Mesendoderm (in vitro differentiated cells): ENCODE measurements at regions not wholly inside any gene's neighbourhood (a gene's known extent, or its start where the extent isn't known, plus 50 kb on each side); places are given as distances from the start of the nearest gene placed in this dataset.

Experiments used
- DNase-seq: peaks from one replicate; pipeline ENCODE4 v3.0.0; 2013
- H2AK5ac ChIP-seq: 2 replicates; pipeline ENCODE4 v1.6.1; 2013; ENCODE audit warnings: low read length, inconsistent platforms
- H2BK120ac ChIP-seq: 2 replicates; pipeline ENCODE4 v1.6.1; 2013; ENCODE audit warnings: low read depth, mild to moderate bottlenecking, low read length, moderate library complexity, mixed read lengths
- H2BK15ac ChIP-seq: replicated peaks from 2 replicates; pipeline ENCODE4 v1.6.1; 2013; ENCODE audit warnings: low read depth, mild to moderate bottlenecking, moderate library complexity
- H2BK5ac ChIP-seq: 2 replicates; pipeline ENCODE4 v1.6.1; 2013; ENCODE audit warnings: low read length, inconsistent platforms
- H3K18ac ChIP-seq: 2 replicates; pipeline ENCODE4 v1.6.1; 2013; ENCODE audit warnings: mild to moderate bottlenecking, low read length, mixed read lengths
- H3K23ac ChIP-seq: one replicate; pipeline ENCODE4 v1.6.1; 2013; ENCODE audit warnings: low read length
- H3K27ac ChIP-seq: 2 replicates; pipeline ENCODE4 v1.5.1; 2013; ENCODE audit warnings: low read depth, mild to moderate bottlenecking, inconsistent platforms, low read length, moderate library complexity
- H3K27me3 ChIP-seq: 2 replicates; pipeline ENCODE4 v1.6.1; 2013; ENCODE audit warnings: low read length, control low read depth, mild to moderate bottlenecking, inconsistent platforms; ENCODE audit not compliant: insufficient read depth, poor library complexity
- H3K36me3 ChIP-seq: 2 replicates; pipeline ENCODE4 v1.6.1; 2013; ENCODE audit warnings: low read length, inconsistent platforms; ENCODE audit not compliant: control insufficient read depth, insufficient read depth
- H3K4ac ChIP-seq: one replicate; pipeline ENCODE4 v1.6.1; 2013; ENCODE audit warnings: low read depth, mild to moderate bottlenecking, low read length, moderate library complexity
- H3K4me1 ChIP-seq: 2 replicates; pipeline ENCODE4 v1.6.1; 2013; ENCODE audit warnings: low read depth, low read length, inconsistent platforms; ENCODE audit not compliant: control insufficient read depth
- H3K4me2 ChIP-seq: 2 replicates; pipeline ENCODE4 v1.6.1; 2013; ENCODE audit warnings: low read length
- H3K4me3 ChIP-seq: 2 replicates; pipeline ENCODE4 v1.5.1; 2013; ENCODE audit warnings: mild to moderate bottlenecking, low read length
- H3K56ac ChIP-seq: one replicate; pipeline ENCODE4 v1.6.1; 2013; ENCODE audit warnings: low read length
- H3K79me1 ChIP-seq: 2 replicates; pipeline ENCODE4 v1.6.1; 2013; ENCODE audit warnings: low read length, inconsistent platforms
- H3K79me2 ChIP-seq: 2 replicates; pipeline ENCODE4 v1.6.1; 2013; ENCODE audit warnings: mild to moderate bottlenecking, low read length; ENCODE audit not compliant: control insufficient read depth, insufficient read depth
- H3K9ac ChIP-seq: 2 replicates; pipeline ENCODE4 v1.6.1; 2013; ENCODE audit warnings: low read length, inconsistent platforms
- H4K5ac ChIP-seq: one replicate; pipeline ENCODE4 v1.6.1; 2013; ENCODE audit warnings: low read length
- H4K8ac ChIP-seq: one replicate; pipeline ENCODE4 v1.6.1; 2013; ENCODE audit warnings: low read depth, mild to moderate bottlenecking, control low read depth, low read length, moderate library complexity
- WGBS: extraction: QIAGEN DNeasy Blood & Tissue Kit; methylation state at CpG from one replicate; pipeline ENCODE4 v1.1.7; 2013; ENCODE audit warnings: low lambda C conversion rate, missing lambda C conversion rate; ENCODE audit not compliant: insufficient coverage; ENCODE audit errors: extremely low coverage; 5-methylcytosine and 5-hydroxymethylcytosine counted together

- Histone ChIP-seq H3K27ac (no peak overlapping the region), H4K8ac (no peak overlapping the region), H3K79me1 (no peaks in the 10 kb centered on the region), H3K4ac (no peak overlapping the region), H3K36me3 (no peaks in the 10 kb centered on the region), H3K18ac (no peak overlapping the region), H2BK15ac (no peak overlapping the region), H3K4me2 (no peak overlapping the region), H3K27me3 (no peaks in the 10 kb centered on the region), H3K79me2 (no peaks in the 10 kb centered on the region), H2AK5ac (peak overlapping the region; percentile 97), H3K4me3 (no peak overlapping the region), H4K5ac (no peak overlapping the region), H3K23ac (no peak overlapping the region), H3K4me1 (no peaks in the 10 kb centered on the region), H2BK5ac (peak overlapping the region; percentile 56), H2BK120ac (no peak overlapping the region), H3K9ac (no peak overlapping the region), H3K56ac (peak overlapping the region; percentile 71)
- peak; percentile 52 for DNase-seq
- no CpG with 5 or more reads among the region's 26 CpGs for WGBS
Measured at GRCh38 chr14:101103321-101103901, 199.9 kb upstream of the RTL1 start.

- H2BK120ac ChIP-seq: no peak overlapping the region
- no peak overlapping the region for H3K27ac ChIP-seq
- no peaks in the 10 kb centered on the region for H3K4me1 ChIP-seq
- no peak overlapping the region for H3K56ac ChIP-seq
- no peak overlapping the region for H3K4me2 ChIP-seq
- H3K18ac ChIP-seq: peak overlapping the region; percentile 62
- no peaks in the 10 kb centered on the region for H3K36me3 ChIP-seq
- no peaks in the 10 kb centered on the region for H3K79me2 ChIP-seq
- no peak overlapping the region for H3K23ac ChIP-seq
- H2BK15ac ChIP-seq: no peak overlapping the region
- H4K8ac ChIP-seq: no peak overlapping the region
- H4K5ac ChIP-seq: no peak overlapping the region
- H3K79me1 ChIP-seq: no peaks in the 10 kb centered on the region
- no peak overlapping the region for H2AK5ac ChIP-seq
- DNase-seq: no peak
- peak overlapping the region; percentile 50 for H3K4ac ChIP-seq
- H3K9ac ChIP-seq: no peak overlapping the region
- no peak overlapping the region for H3K4me3 ChIP-seq
- no CpG with 5 or more reads among the region's 4 CpGs for WGBS
- no peak overlapping the region for H2BK5ac ChIP-seq
- no peaks in the 10 kb centered on the region for H3K27me3 ChIP-seq
Measured at GRCh38 chr14:101104485-101104884, 201.0 kb upstream of the RTL1 start.

GRCh38 chr14:101105045-101105444 is 201.5 kb upstream of the RTL1 start:
- Histone ChIP-seq H3K23ac (no peak overlapping the region), H3K18ac (no peak overlapping the region), H3K4me2 (no peak overlapping the region), H3K27me3 (no peaks in the 10 kb centered on the region), H2BK5ac (no peak overlapping the region), H3K9ac (no peak overlapping the region), H3K56ac (no peak overlapping the region), H3K36me3 (no peaks in the 10 kb centered on the region), H2BK15ac (no peak overlapping the region), H3K4ac (peak overlapping the region; percentile 50), H4K8ac (no peak overlapping the region), H3K79me2 (no peaks in the 10 kb centered on the region), H2AK5ac (peak overlapping the region; percentile 78), H3K27ac (no peak overlapping the region), H3K4me1 (no peaks in the 10 kb centered on the region), H3K4me3 (no peak overlapping the region), H4K5ac (no peak overlapping the region), H3K79me1 (no peaks in the 10 kb centered on the region), H2BK120ac (no peak overlapping the region)
- WGBS: no CpG with 5 or more reads among the region's 4 CpGs
- no peak for DNase-seq

- Histone ChIP-seq H3K36me3 (no peaks in the 10 kb centered on the region), H3K23ac (no peak overlapping the region), H4K8ac (no peak overlapping the region), H3K4me3 (no peak overlapping the region), H3K4me1 (no peaks in the 10 kb centered on the region), H3K79me1 (no peaks in the 10 kb centered on the region), H2BK5ac (no peak overlapping the region), H3K27me3 (no peaks in the 10 kb centered on the region), H3K79me2 (no peaks in the 10 kb centered on the region), H3K18ac (no peak overlapping the region), H2BK120ac (no peak overlapping the region), H2AK5ac (no peak overlapping the region), H2BK15ac (no peak overlapping the region), H3K56ac (no peak overlapping the region), H4K5ac (no peak overlapping the region), H3K4ac (peak overlapping the region; percentile 5), H3K4me2 (no peak overlapping the region), H3K9ac (no peak overlapping the region), H3K27ac (no peak overlapping the region)
- no CpG with 5 or more reads among the region's 16 CpGs for WGBS
- no peak for DNase-seq
Measured at GRCh38 chr14:101108579-101109346, 205.2 kb upstream of the RTL1 start.

GRCh38 chr14:101109347-101109638 is 205.8 kb upstream of the RTL1 start:
- no peaks in the 10 kb centered on the region for H3K79me1 ChIP-seq
- H3K4me1 ChIP-seq: no peaks in the 10 kb centered on the region
- H4K5ac ChIP-seq: no peak overlapping the region
- H4K8ac ChIP-seq: no peak overlapping the region
- H3K56ac ChIP-seq: no peak overlapping the region
- H3K18ac ChIP-seq: no peak overlapping the region
- H3K9ac ChIP-seq: no peak overlapping the region
- no peaks in the 10 kb centered on the region for H3K27me3 ChIP-seq
- H2BK120ac ChIP-seq: no peak overlapping the region
- no peaks in the 10 kb centered on the region for H3K36me3 ChIP-seq
- H3K4me2 ChIP-seq: no peak overlapping the region
- H2BK5ac ChIP-seq: no peak overlapping the region
- H2BK15ac ChIP-seq: no peak overlapping the region
- no peak for DNase-seq
- no peak overlapping the region for H3K23ac ChIP-seq
- no peak overlapping the region for H3K27ac ChIP-seq
- no peak overlapping the region for H2AK5ac ChIP-seq
- H3K4ac ChIP-seq: no peak overlapping the region
- no peaks in the 10 kb centered on the region for H3K79me2 ChIP-seq
- no CpG with 5 or more reads among the region's 8 CpGs for WGBS
- H3K4me3 ChIP-seq: no peak overlapping the region
